HEK293 (cell line): ENCODE measurements at regions not wholly inside any gene's neighbourhood (a gene's known extent, or its start where the extent isn't known, plus 50 kb on each side); places are given as distances from the start of the nearest gene placed in this dataset.

ENCODE experiments used
- CTCF ChIA-PET: fragments of 350-600 bp; formaldehyde crosslinking; extraction: SDS; loops from one replicate; lab custom pipeline; 2021; ENCODE audit warnings: antibody characterized with exemption; lab: Yijun Ruan, JAX
- POLR2A ChIA-PET: fragments of 300-600 bp; formaldehyde crosslinking; extraction: SDS; loops from one replicate; lab custom pipeline; 2020; ENCODE audit warnings: antibody characterized with exemption, inconsistent platforms; lab: Yijun Ruan, JAX
- H3K27ac ChIP-seq: fragments of 200-500 bp; sonication (Bioruptor generic); 2 replicates; pipeline ENCODE4 v1.5.1; 2014; ENCODE audit warnings: low read depth, low read length, control low read depth, inconsistent platforms; ENCODE audit errors: extremely low read depth
- H3K36me3 ChIP-seq, 2 experiments: fragments of 200-500 bp in 1 of 2; sonication (Bioruptor generic) in 1 of 2; 1 replicate in 1 of 2; 2 replicates in 1 of 2; pipeline ENCODE4 v1.5.1; 2014 to 2017; ENCODE audit warnings: inconsistent platforms in 2 of 2, low read length in 2 of 2; ENCODE audit not compliant: control insufficient read depth in 2 of 2, insufficient read depth in 1 of 2
- H3K4me1 ChIP-seq: fragments of 200-500 bp; sonication (Bioruptor generic); 2 replicates; pipeline ENCODE4 v1.5.1; 2014; ENCODE audit warnings: mild to moderate bottlenecking, low read length, inconsistent platforms; ENCODE audit not compliant: control insufficient read depth, insufficient read depth
- H3K4me3 ChIP-seq: 2 replicates; pipeline ENCODE4 v1.5.1; 2011; ENCODE audit warnings: low read depth, mild to moderate bottlenecking, control low read depth, low read length, moderate library complexity
- H3K9me3 ChIP-seq: fragments of 200-500 bp; sonication (Bioruptor generic); 2 replicates; pipeline ENCODE4 v1.5.1; 2014; ENCODE audit warnings: low read depth, low read length, inconsistent platforms; ENCODE audit not compliant: control insufficient read depth, insufficient read depth
- GLIS1 ChIP-seq: fragments of 450-650 bp; formaldehyde crosslinking; IDR thresholded peaks from 2 replicates; pipeline ENCODE4 v1.5.1; 2016; ENCODE audit warnings: missing biosample characterization, missing genetic modification characterization
- HOXA7 ChIP-seq: sonication (generic); formaldehyde crosslinking; IDR thresholded peaks from 2 replicates; pipeline ENCODE4 v1.8.1; 2022; ENCODE audit warnings: missing genetic modification reagents, borderline replicate concordance
- MEIS1 ChIP-seq: sonication (generic); formaldehyde crosslinking; IDR thresholded peaks from 2 replicates; pipeline ENCODE4 v1.8.1; 2022; ENCODE audit warnings: missing genetic modification reagents, mild to moderate bottlenecking, borderline replicate concordance
- OSR2 ChIP-seq: fragments of 450-650 bp; formaldehyde crosslinking; IDR thresholded peaks from 2 replicates; pipeline ENCODE4 v1.5.1; 2016; ENCODE audit warnings: missing biosample characterization, missing genetic modification characterization
- SP7 ChIP-seq: fragments of 450-650 bp; formaldehyde crosslinking; IDR thresholded peaks from 2 replicates; pipeline ENCODE4 v1.5.1; 2016; ENCODE audit warnings: missing biosample characterization, missing genetic modification characterization
- ZBTB1 ChIP-seq: fragments of 450-650 bp; formaldehyde crosslinking; IDR thresholded peaks from 2 replicates; pipeline ENCODE4 v1.5.1; 2016; ENCODE audit warnings: missing biosample characterization, missing genetic modification characterization
- ZBTB17 ChIP-seq: fragments of 450-650 bp; formaldehyde crosslinking; IDR thresholded peaks from 2 replicates; pipeline ENCODE4 v1.5.1; 2016; ENCODE audit warnings: missing biosample characterization, missing genetic modification characterization
- ZBTB20 ChIP-seq: fragments of 450-650 bp; formaldehyde crosslinking; IDR thresholded peaks from 2 replicates; pipeline ENCODE4 v1.5.1; 2016; ENCODE audit warnings: missing biosample characterization, missing genetic modification characterization
- ZBTB7A ChIP-seq: fragments of 450-650 bp; formaldehyde crosslinking; IDR thresholded peaks from 2 replicates; pipeline ENCODE4 v1.5.1; 2016; ENCODE audit warnings: low read depth, missing biosample characterization, missing genetic modification characterization
- ZNF112 ChIP-seq: fragments of 450-650 bp; formaldehyde crosslinking; IDR thresholded peaks from 2 replicates; pipeline ENCODE4 v1.5.0; 2017; ENCODE audit warnings: missing biosample characterization, missing genetic modification characterization
- ZNF121 ChIP-seq: fragments of 450-650 bp; formaldehyde crosslinking; IDR thresholded peaks from 2 replicates; pipeline ENCODE4 v1.5.1; 2016; ENCODE audit warnings: missing biosample characterization, missing genetic modification characterization
- ZNF174 ChIP-seq: fragments of 450-650 bp; formaldehyde crosslinking; IDR thresholded peaks from 2 replicates; pipeline ENCODE4 v1.5.0; 2017; ENCODE audit warnings: missing biosample characterization, mild to moderate bottlenecking, missing genetic modification characterization
- ZNF19 ChIP-seq: fragments of 450-650 bp; formaldehyde crosslinking; IDR thresholded peaks from 2 replicates; pipeline ENCODE4; 2016; ENCODE audit warnings: missing biosample characterization, missing genetic modification characterization, low read depth
- ZNF26 ChIP-seq: fragments of 450-650 bp; formaldehyde crosslinking; IDR thresholded peaks from 2 replicates; pipeline ENCODE4 v1.5.1; 2016; ENCODE audit warnings: missing biosample characterization, missing genetic modification characterization
- ZNF302 ChIP-seq: fragments of 450-650 bp; formaldehyde crosslinking; IDR thresholded peaks from 2 replicates; pipeline ENCODE4 v1.5.1; 2016; ENCODE audit warnings: missing biosample characterization, missing genetic modification characterization, low read depth
- ZNF362 ChIP-seq: fragments of 450-650 bp; formaldehyde crosslinking; IDR thresholded peaks from 2 replicates; pipeline ENCODE4 v1.5.1; 2016; ENCODE audit warnings: missing biosample characterization, missing genetic modification characterization
- ZNF510 ChIP-seq: fragments of 450-650 bp; formaldehyde crosslinking; IDR thresholded peaks from 2 replicates; pipeline ENCODE4 v1.5.1; 2018; ENCODE audit warnings: mild to moderate bottlenecking, missing genetic modification characterization, missing biosample characterization; ENCODE audit not compliant: insufficient replicate concordance
- ZNF518A ChIP-seq: fragments of 450-650 bp; formaldehyde crosslinking; conservative IDR thresholded peaks from 2 replicates; pipeline ENCODE4 v1.5.1; 2016; ENCODE audit warnings: low read depth, missing biosample characterization, missing genetic modification characterization
- ZNF521 ChIP-seq: fragments of 450-650 bp; formaldehyde crosslinking; IDR thresholded peaks from 2 replicates; pipeline ENCODE4 v1.5.1; 2017; ENCODE audit warnings: missing biosample characterization, mild to moderate bottlenecking, missing genetic modification characterization
- ZNF555 ChIP-seq: fragments of 450-650 bp; formaldehyde crosslinking; conservative IDR thresholded peaks from 2 replicates; pipeline ENCODE4 v1.5.1; 2017; ENCODE audit warnings: missing biosample characterization, mild to moderate bottlenecking, missing genetic modification characterization, inconsistent platforms
- ZNF623 ChIP-seq: fragments of 450-650 bp; formaldehyde crosslinking; IDR thresholded peaks from 2 replicates; pipeline ENCODE4 v1.5.1; 2016; ENCODE audit warnings: missing biosample characterization, missing genetic modification characterization
- ZNF658 ChIP-seq: fragments of 450-650 bp; formaldehyde crosslinking; IDR thresholded peaks from 2 replicates; pipeline ENCODE4; 2016; ENCODE audit warnings: missing biosample characterization, missing genetic modification characterization
- ZNF664 ChIP-seq: fragments of 450-650 bp; formaldehyde crosslinking; IDR thresholded peaks from 2 replicates; pipeline ENCODE4 v1.5.1; 2016; ENCODE audit warnings: missing biosample characterization, missing genetic modification characterization
- ZNF670 ChIP-seq: fragments of 450-650 bp; formaldehyde crosslinking; IDR thresholded peaks from 2 replicates; pipeline ENCODE4 v1.5.1; 2016; ENCODE audit warnings: missing biosample characterization, missing genetic modification characterization, low read depth
- ZNF701 ChIP-seq: fragments of 450-650 bp; formaldehyde crosslinking; IDR thresholded peaks from 2 replicates; pipeline ENCODE4 v1.5.1; 2016; ENCODE audit warnings: missing biosample characterization, missing genetic modification characterization
- ZXDB ChIP-seq: fragments of 450-650 bp; formaldehyde crosslinking; IDR thresholded peaks from 2 replicates; pipeline ENCODE4 v1.5.1; 2016; ENCODE audit warnings: missing biosample characterization, missing genetic modification characterization

GRCh38 chr17:13862346-13862745 is 207.0 kb upstream of the COX10 start:
- CTCF ChIA-PET, result no interaction called here

GRCh38 chr17:13863436-13863835 is 205.9 kb upstream of the COX10 start:
- Histone ChIP-seq H3K27ac (no peak overlapping the region), H3K4me3 (no peak overlapping the region), H3K36me3 (no peaks in the 10 kb centered on the region), H3K4me1 (peaks cover 8% of the 10 kb centered on the region), H3K9me3 (no peaks in the 10 kb centered on the region; the same call in 1 of the 2 replicates)
- POLR2A ChIA-PET, result no interaction called here
- CTCF ChIA-PET, result interaction anchor here (1.5 kb wide), 1 partner anchor 12 kb away, joined by 3 read pairs; no protein-coding TSS in a partner anchor
- TF ChIP-seq SP7 (tag by site-specific recombination), result no peak
- TF ChIP-seq ZBTB17 (tag by site-specific recombination), result no peak
- TF ChIP-seq ZNF174 (tag by site-specific recombination), result no peak
- no peak for TF ChIP-seq MEIS1 (CRISPR knock-in tag)
- TF ChIP-seq HOXA7 (CRISPR knock-in tag), result no peak
- no peak for TF ChIP-seq ZNF362 (tag by site-specific recombination)
- TF ChIP-seq ZXDB (tag by site-specific recombination), result no peak
- TF ChIP-seq ZNF658 (tag by site-specific recombination), result no peak
- no peak for TF ChIP-seq ZNF664
- TF ChIP-seq ZBTB7A, result no peak

More at GRCh38 chr17:13862346-13862745, 207.0 kb upstream of the COX10 start:
- peaks cover 8% of the 10 kb centered on the region for H3K4me1 ChIP-seq
- POLR2A ChIA-PET, result no interaction called here
- H3K4me3 ChIP-seq, result no peak overlapping the region
- H3K27ac ChIP-seq, result no peak overlapping the region
- no peaks in the 10 kb centered on the region; the same call in 1 of the 2 replicates for H3K9me3 ChIP-seq
- no peak for TF ChIP-seq ZNF701 (tag by site-specific recombination)
- TF ChIP-seq ZNF26 (tag by site-specific recombination), result no peak
- TF ChIP-seq ZNF510 (tag by site-specific recombination), result no peak
- TF ChIP-seq ZNF19 (tag by site-specific recombination), result no peak
- no peak for TF ChIP-seq ZNF121
- TF ChIP-seq ZBTB20 (tag by site-specific recombination), result no peak
- no peak for TF ChIP-seq ZNF623 (tag by site-specific recombination)
- no peak for TF ChIP-seq ZBTB1 (tag by site-specific recombination)
- TF ChIP-seq ZNF521 (tag by site-specific recombination), result no peak
- TF ChIP-seq ZNF174 (tag by site-specific recombination), result no peak
- no peak for TF ChIP-seq GLIS1 (tag by site-specific recombination)
- no peak for TF ChIP-seq ZBTB17 (tag by site-specific recombination)
- TF ChIP-seq ZNF670 (tag by site-specific recombination), result no peak
- no peak for TF ChIP-seq OSR2
- no peak for TF ChIP-seq ZNF112 (tag by site-specific recombination)
- no peak for TF ChIP-seq ZNF555 (tag by site-specific recombination)
- TF ChIP-seq ZNF302, result no peak
- TF ChIP-seq ZNF518A (tag by site-specific recombination), result no peak
- no peaks in the 10 kb centered on the region for H3K36me3 ChIP-seq
